ENCODE measurements at regions not wholly inside any gene's neighbourhood (a gene's known extent, or its start where the extent isn't known, plus 50 kb on each side); places are given as distances from the start of the nearest gene placed in this dataset.
"Not testable (repeated sequence)": the region's sequence is repeated elsewhere in the genome, so short reads cannot be mapped to it uniquely, and the experiment has no call there.

DNA sequence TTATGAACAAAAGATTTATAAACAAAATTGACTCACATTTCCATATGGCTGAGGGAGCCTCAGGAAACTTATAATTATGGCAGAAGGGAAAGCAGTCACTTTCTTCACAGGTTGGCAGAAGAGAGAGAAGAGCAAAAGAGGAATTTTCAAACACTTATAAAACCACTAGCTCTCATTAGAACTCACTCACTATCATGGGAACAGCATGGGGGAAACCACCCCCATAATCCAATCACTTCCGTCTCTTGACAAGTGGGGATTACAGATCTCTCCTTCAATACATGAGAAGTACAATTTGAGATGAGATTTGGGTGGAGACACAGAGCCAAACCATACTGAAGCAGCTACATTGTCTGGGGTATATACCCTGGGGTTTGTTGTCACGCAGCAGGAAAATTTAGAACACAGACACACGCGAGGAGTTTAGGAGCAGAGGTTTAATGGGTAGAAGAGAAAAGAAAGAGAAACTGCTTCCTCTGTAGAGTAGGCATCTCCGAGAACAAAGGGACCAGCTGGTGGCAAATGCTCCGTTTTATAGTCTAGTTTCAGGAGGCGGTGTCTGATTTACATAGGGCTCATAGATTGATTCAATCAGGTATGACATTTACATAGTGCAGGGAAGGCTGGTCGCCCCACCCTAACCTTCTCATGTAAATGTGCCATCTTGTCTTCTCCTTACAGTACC, 2277.7 kb upstream of the AGA start:
- H3K27ac ChIP-seq (ENCODE audit: low read depth, low read length), result no peak overlapping the region
- H3K4me1 ChIP-seq (ENCODE audit: control insufficient read depth in 1 of 2, insufficient read depth in 2 of 2, low read length in 2 of 2), result no peaks in the 10 kb centered on the region
- no peak overlapping the region for H3K4me3 ChIP-seq (ENCODE audit: low read depth in 1 of 2, low read length in 2 of 2)
- no peaks in the 10 kb centered on the region for H3K27me3 ChIP-seq (ENCODE audit: control insufficient read depth in 1 of 2, insufficient read depth in 2 of 2, low read length in 2 of 2)
- no peak overlapping the region for H3K9ac ChIP-seq (ENCODE audit: low read depth in 1 of 2, low read length in 2 of 2)
- no peaks in the 10 kb centered on the region for H3K36me3 ChIP-seq (ENCODE audit: control insufficient read depth in 1 of 2, insufficient read depth in 2 of 2, low read length in 2 of 2)
- H3K9me3 ChIP-seq (ENCODE audit: control insufficient read depth in 1 of 2, low read length in 2 of 2), result peaks cover 0 to 3% of the 10 kb centered on the region in 2 donors

DNA sequence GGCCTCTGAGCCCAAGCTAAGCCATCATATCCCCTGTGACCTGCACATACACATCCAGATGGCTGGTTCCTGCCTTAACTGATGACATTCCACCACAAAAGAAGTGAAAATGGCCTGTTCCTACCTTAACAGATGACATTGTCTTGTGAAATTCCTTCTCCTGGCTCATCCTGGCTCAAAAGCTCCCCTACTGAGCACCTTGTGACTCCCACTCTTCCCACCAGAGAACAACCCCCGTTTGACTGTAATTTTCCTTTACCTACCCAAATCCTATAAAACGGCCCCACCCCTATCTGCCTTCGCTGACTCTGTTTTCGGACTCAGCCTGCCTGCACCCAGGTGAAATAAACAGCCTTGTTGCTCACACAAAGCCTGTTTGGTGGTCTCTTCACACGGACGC, 2284.3 kb upstream of the AGA start:
- H3K27ac ChIP-seq (ENCODE audit: low read depth, low read length); H3K27me3 ChIP-seq (ENCODE audit: control insufficient read depth in 1 of 2, insufficient read depth in 2 of 2, low read length in 2 of 2); H3K4me1 ChIP-seq (ENCODE audit: control insufficient read depth in 1 of 2, insufficient read depth in 2 of 2, low read length in 2 of 2); H3K36me3 ChIP-seq (ENCODE audit: control insufficient read depth in 1 of 2, insufficient read depth in 2 of 2, low read length in 2 of 2); H3K9ac ChIP-seq (ENCODE audit: low read depth in 1 of 2, low read length in 2 of 2); H3K9me3 ChIP-seq (ENCODE audit: control insufficient read depth in 1 of 2, low read length in 2 of 2); H3K4me3 ChIP-seq (ENCODE audit: low read depth in 1 of 2, low read length in 2 of 2): not testable (repeated sequence)

GRCh38 chr4:179728305-179728704, 2286.1 kb upstream of the AGA start:
- Histone ChIP-seq H3K4me1 (ENCODE audit: control insufficient read depth in 1 of 2, insufficient read depth in 2 of 2, low read length in 2 of 2) (no peaks in the 10 kb centered on the region), H3K27me3 (ENCODE audit: control insufficient read depth in 1 of 2, insufficient read depth in 2 of 2, low read length in 2 of 2) (no peaks in the 10 kb centered on the region), H3K4me3 (ENCODE audit: low read depth in 1 of 2, low read length in 2 of 2) (no peak overlapping the region), H3K36me3 (ENCODE audit: control insufficient read depth in 1 of 2, insufficient read depth in 2 of 2, low read length in 2 of 2) (no peaks in the 10 kb centered on the region), H3K9me3 (ENCODE audit: control insufficient read depth in 1 of 2, low read length in 2 of 2) (no peaks in the 10 kb centered on the region), H3K27ac (ENCODE audit: low read depth, low read length) (no peak overlapping the region), H3K9ac (ENCODE audit: low read depth in 1 of 2, low read length in 2 of 2) (no peak overlapping the region)

DNA sequence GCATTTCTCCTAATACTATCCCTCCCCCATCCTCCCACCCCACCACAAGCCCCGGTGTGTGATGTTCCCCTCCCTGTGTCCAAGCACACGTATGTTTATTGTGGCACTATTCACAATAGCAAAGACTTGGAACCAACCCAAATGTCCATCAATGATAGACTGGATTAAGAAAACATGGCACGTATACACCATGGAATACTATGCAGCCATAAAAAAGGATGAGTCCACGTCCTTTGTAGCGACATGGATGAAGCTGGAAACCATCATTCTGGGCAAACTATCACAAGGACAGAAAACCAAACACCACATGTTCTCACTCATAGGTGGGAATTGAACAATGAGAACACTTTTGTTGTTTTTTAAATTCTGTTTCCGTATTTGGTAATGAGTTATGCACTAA, 2294.6 kb upstream of the AGA start:
- not testable (repeated sequence) for H3K9ac ChIP-seq (ENCODE audit: low read depth in 1 of 2, low read length in 2 of 2); H3K4me1 ChIP-seq (ENCODE audit: control insufficient read depth in 1 of 2, insufficient read depth in 2 of 2, low read length in 2 of 2); H3K27me3 ChIP-seq (ENCODE audit: control insufficient read depth in 1 of 2, insufficient read depth in 2 of 2, low read length in 2 of 2); H3K27ac ChIP-seq (ENCODE audit: low read depth, low read length); H3K36me3 ChIP-seq (ENCODE audit: control insufficient read depth in 1 of 2, insufficient read depth in 2 of 2, low read length in 2 of 2); H3K4me3 ChIP-seq (ENCODE audit: low read depth in 1 of 2, low read length in 2 of 2); H3K9me3 ChIP-seq (ENCODE audit: control insufficient read depth in 1 of 2, low read length in 2 of 2)

- H3K9me3 ChIP-seq (ENCODE audit: control insufficient read depth in 1 of 2, low read length in 2 of 2), result peaks cover 0 to 3% of the 10 kb centered on the region in 2 donors
- no peaks in the 10 kb centered on the region for H3K27me3 ChIP-seq (ENCODE audit: control insufficient read depth in 1 of 2, insufficient read depth in 2 of 2, low read length in 2 of 2)
- H3K4me3 ChIP-seq (ENCODE audit: low read depth in 1 of 2, low read length in 2 of 2), result no peak overlapping the region
- H3K4me1 ChIP-seq (ENCODE audit: control insufficient read depth in 1 of 2, insufficient read depth in 2 of 2, low read length in 2 of 2), result no peaks in the 10 kb centered on the region
- H3K27ac ChIP-seq (ENCODE audit: low read depth, low read length), result no peak overlapping the region
- no peaks in the 10 kb centered on the region for H3K36me3 ChIP-seq (ENCODE audit: control insufficient read depth in 1 of 2, insufficient read depth in 2 of 2, low read length in 2 of 2)
- H3K9ac ChIP-seq (ENCODE audit: low read depth in 1 of 2, low read length in 2 of 2), result no peak overlapping the region
Measured at GRCh38 chr4:179738822-179739221, 2296.6 kb upstream of the AGA start.

- no peak overlapping the region for H3K27ac ChIP-seq (ENCODE audit: low read depth, low read length)
- H3K27me3 ChIP-seq (ENCODE audit: control insufficient read depth in 1 of 2, insufficient read depth in 2 of 2, low read length in 2 of 2), result no peaks in the 10 kb centered on the region
- no peaks in the 10 kb centered on the region for H3K36me3 ChIP-seq (ENCODE audit: control insufficient read depth in 1 of 2, insufficient read depth in 2 of 2, low read length in 2 of 2)
- H3K9ac ChIP-seq (ENCODE audit: low read depth in 1 of 2, low read length in 2 of 2), result no peak overlapping the region
- H3K4me3 ChIP-seq (ENCODE audit: low read depth in 1 of 2, low read length in 2 of 2), result no peak overlapping the region
- H3K9me3 ChIP-seq (ENCODE audit: control insufficient read depth in 1 of 2, low read length in 2 of 2), result peaks cover 0 to 2% of the 10 kb centered on the region in 2 donors
- H3K4me1 ChIP-seq (ENCODE audit: control insufficient read depth in 1 of 2, insufficient read depth in 2 of 2, low read length in 2 of 2), result no peaks in the 10 kb centered on the region
Measured at GRCh38 chr4:179747218-179747910, 2305.1 kb upstream of the AGA start.

DNA sequence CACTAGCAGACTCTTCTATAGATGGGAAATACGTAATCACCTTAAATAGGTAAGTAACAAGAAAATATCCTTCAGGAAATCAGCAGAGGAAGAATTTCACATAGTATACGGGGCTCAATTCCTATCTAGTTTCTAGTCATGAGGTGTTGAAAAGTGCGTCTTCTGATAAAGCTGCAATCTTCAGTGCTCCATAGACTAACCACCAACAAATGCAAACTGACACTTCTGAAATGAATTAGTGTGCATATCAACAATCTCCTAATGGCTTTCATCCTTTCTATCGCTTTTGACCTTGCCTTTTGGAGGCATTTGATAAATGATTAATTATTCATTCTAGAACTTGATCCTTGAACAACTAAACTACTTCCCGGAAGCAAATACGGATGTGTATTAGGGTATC, 2306.6 kb upstream of the AGA start:
- Histone ChIP-seq H3K27ac (ENCODE audit: low read depth, low read length) (no peak overlapping the region), H3K9me3 (ENCODE audit: control insufficient read depth in 1 of 2, low read length in 2 of 2) (peaks cover 0 to 2% of the 10 kb centered on the region in 2 donors), H3K4me3 (ENCODE audit: low read depth in 1 of 2, low read length in 2 of 2) (no peak overlapping the region), H3K27me3 (ENCODE audit: control insufficient read depth in 1 of 2, insufficient read depth in 2 of 2, low read length in 2 of 2) (no peaks in the 10 kb centered on the region), H3K36me3 (ENCODE audit: control insufficient read depth in 1 of 2, insufficient read depth in 2 of 2, low read length in 2 of 2) (no peaks in the 10 kb centered on the region), H3K9ac (ENCODE audit: low read depth in 1 of 2, low read length in 2 of 2) (no peak overlapping the region), H3K4me1 (ENCODE audit: control insufficient read depth in 1 of 2, insufficient read depth in 2 of 2, low read length in 2 of 2) (no peaks in the 10 kb centered on the region)

DNA sequence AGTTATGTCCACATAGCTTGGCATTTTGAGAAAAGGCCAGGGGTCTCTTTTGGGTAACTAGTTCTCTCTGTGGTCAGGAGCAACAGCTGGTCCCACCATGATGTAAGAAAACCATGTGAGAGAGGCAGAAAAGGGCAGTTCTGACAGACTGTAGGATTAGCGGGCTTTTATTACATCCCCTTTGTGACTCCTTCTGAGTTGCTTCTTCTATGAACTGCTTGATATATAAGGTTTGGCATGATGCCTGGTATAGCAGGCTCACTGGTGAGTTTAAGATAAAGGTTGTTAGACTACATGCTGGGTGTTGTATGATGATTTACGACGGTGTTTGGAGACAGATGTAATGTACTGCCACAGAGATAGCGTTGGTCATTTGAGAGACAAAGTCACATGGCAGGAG, 2308.1 kb upstream of the AGA start:
- Histone ChIP-seq H3K4me3 (ENCODE audit: low read depth in 1 of 2, low read length in 2 of 2) (no peak overlapping the region), H3K9ac (ENCODE audit: low read depth in 1 of 2, low read length in 2 of 2) (no peak overlapping the region), H3K36me3 (ENCODE audit: control insufficient read depth in 1 of 2, insufficient read depth in 2 of 2, low read length in 2 of 2) (no peaks in the 10 kb centered on the region), H3K4me1 (ENCODE audit: control insufficient read depth in 1 of 2, insufficient read depth in 2 of 2, low read length in 2 of 2) (no peaks in the 10 kb centered on the region), H3K9me3 (ENCODE audit: control insufficient read depth in 1 of 2, low read length in 2 of 2) (peaks cover 0 to 2% of the 10 kb centered on the region in 2 donors), H3K27ac (ENCODE audit: low read depth, low read length) (no peak overlapping the region), H3K27me3 (ENCODE audit: control insufficient read depth in 1 of 2, insufficient read depth in 2 of 2, low read length in 2 of 2) (no peaks in the 10 kb centered on the region)

- Histone ChIP-seq H3K36me3 (ENCODE audit: control insufficient read depth in 1 of 2, insufficient read depth in 2 of 2, low read length in 2 of 2) (no peaks in the 10 kb centered on the region), H3K27me3 (ENCODE audit: control insufficient read depth in 1 of 2, insufficient read depth in 2 of 2, low read length in 2 of 2) (no peaks in the 10 kb centered on the region), H3K9me3 (ENCODE audit: control insufficient read depth in 1 of 2, low read length in 2 of 2) (peaks cover 0 to 2% of the 10 kb centered on the region in 2 donors), H3K4me1 (ENCODE audit: control insufficient read depth in 1 of 2, insufficient read depth in 2 of 2, low read length in 2 of 2) (no peaks in the 10 kb centered on the region), H3K9ac (ENCODE audit: low read depth in 1 of 2, low read length in 2 of 2) (no peak overlapping the region), H3K4me3 (ENCODE audit: low read depth in 1 of 2, low read length in 2 of 2) (no peak overlapping the region), H3K27ac (ENCODE audit: low read depth, low read length) (no peak overlapping the region)
Measured at GRCh38 chr4:179751669-179752068, 2309.4 kb upstream of the AGA start.

GRCh38 chr4:179755322-179755721, 2313.1 kb upstream of the AGA start:
- Histone ChIP-seq H3K27me3 (ENCODE audit: control insufficient read depth in 1 of 2, insufficient read depth in 2 of 2, low read length in 2 of 2) (no peaks in the 10 kb centered on the region), H3K27ac (ENCODE audit: low read depth, low read length) (no peak overlapping the region), H3K9me3 (ENCODE audit: control insufficient read depth in 1 of 2, low read length in 2 of 2) (no peaks in the 10 kb centered on the region), H3K36me3 (ENCODE audit: control insufficient read depth in 1 of 2, insufficient read depth in 2 of 2, low read length in 2 of 2) (no peaks in the 10 kb centered on the region), H3K4me3 (ENCODE audit: low read depth in 1 of 2, low read length in 2 of 2) (no peak overlapping the region), H3K9ac (ENCODE audit: low read depth in 1 of 2, low read length in 2 of 2) (no peak overlapping the region), H3K4me1 (ENCODE audit: control insufficient read depth in 1 of 2, insufficient read depth in 2 of 2, low read length in 2 of 2) (no peaks in the 10 kb centered on the region)
